Right atrium auricular region (tissue), 2 donors: ENCODE measurements at regions not wholly inside any gene's neighbourhood (a gene's known extent, or its start where the extent isn't known, plus 50 kb on each side); places are given as distances from the start of the nearest gene placed in this dataset.
A peak's percentile ranks its signal among the peaks of the same experiment; 100 is the strongest.

ENCODE experiments used
- DNase-seq: peaks from one replicate; pipeline ENCODE4 v3.0.0-alpha.2; 2019; ENCODE audit warnings: low spot score
- H3K27ac ChIP-seq, 2 donors: fragments of 200-600 bp; sonication (generic); 1 replicate in 1 of 2; 2 replicates in 1 of 2; pipeline ENCODE4 v1.5.1; 2016 to 2019
- H3K27me3 ChIP-seq, 2 donors: fragments of 200-600 bp; sonication (generic); one replicate each; pipeline versions ENCODE4 v1.5.1 to v1.6.0; 2017 to 2019
- H3K36me3 ChIP-seq: fragments of 200-600 bp; sonication (generic); one replicate; pipeline ENCODE4 v1.5.1; 2016
- H3K4me1 ChIP-seq, 2 donors: fragments of 200-600 bp; sonication (generic); one replicate each; pipeline versions ENCODE4 v1.5.1 to v1.6.0; 2017 to 2019
- H3K4me3 ChIP-seq, 2 donors: fragments of 200-600 bp; sonication (generic); 1 replicate in 1 of 2; 2 replicates in 1 of 2; pipeline ENCODE4 v1.5.1; 2017 to 2019; ENCODE audit warnings: mild to moderate bottlenecking in 1 of 2, moderate library complexity in 1 of 2
- H3K9me3 ChIP-seq, 2 donors: fragments of 200-600 bp; sonication (generic); one replicate each; pipeline ENCODE4 v1.5.1; 2019
- CTCF ChIP-seq, 2 donors: fragments of 200-600 bp; sonication (generic); IDR thresholded peaks; one replicate each; pipeline ENCODE4 v1.5.1; 2019; ENCODE audit warnings: antibody characterized with exemption in 2 of 2

GRCh38 chr11:130670200-130670599 is 221.8 kb downstream of the ADAMTS15 start:
- Histone ChIP-seq H3K4me3 (no peak overlapping the region), H3K27me3 (no peaks in the 10 kb centered on the region), H3K4me1 (peaks cover 0 to 27% of the 10 kb centered on the region in 2 donors), H3K27ac (no peak overlapping the region), H3K9me3 (no peaks in the 10 kb centered on the region), H3K36me3 (no peaks in the 10 kb centered on the region)
- no peak for DNase-seq
- no peak for TF ChIP-seq CTCF (IDR thresholded peaks at IDR 0.05)

GRCh38 chr11:130671801-130672700 is 223.6 kb downstream of the ADAMTS15 start:
- peaks cover 0 to 46% of the 10 kb centered on the region in 2 donors for H3K4me1 ChIP-seq
- H3K27ac ChIP-seq: peak overlapping the region; percentile 1 to 51

GRCh38 chr11:130672911-130673310 is 224.5 kb downstream of the ADAMTS15 start:
- H3K27ac ChIP-seq: peak overlapping the region; percentile 24 to 51

More at GRCh38 chr11:130671801-130672700, 223.6 kb downstream of the ADAMTS15 start:
- Histone ChIP-seq H3K36me3 (no peaks in the 10 kb centered on the region), H3K27me3 (no peaks in the 10 kb centered on the region), H3K9me3 (no peaks in the 10 kb centered on the region), H3K4me3 (no peak overlapping the region)
- DNase-seq: peak; percentile 88
- no peak for TF ChIP-seq CTCF (IDR thresholded peaks at IDR 0.05)

GRCh38 chr11:130673698-130674097 is 225.3 kb downstream of the ADAMTS15 start:
- no peaks in the 10 kb centered on the region for H3K27me3 ChIP-seq
- no peak overlapping the region for H3K27ac ChIP-seq
- DNase-seq: no peak
- no peaks in the 10 kb centered on the region for H3K36me3 ChIP-seq
- peaks cover 0 to 2% of the 10 kb centered on the region in 2 donors for H3K9me3 ChIP-seq
- no peak for TF ChIP-seq CTCF (IDR thresholded peaks at IDR 0.05)
- peaks cover 0 to 52% of the 10 kb centered on the region in 2 donors for H3K4me1 ChIP-seq
- H3K4me3 ChIP-seq: no peak overlapping the region

More at GRCh38 chr11:130672911-130673310, 224.5 kb downstream of the ADAMTS15 start:
- Histone ChIP-seq H3K4me3 (no peak overlapping the region), H3K9me3 (no peaks in the 10 kb centered on the region), H3K4me1 (peaks cover 0 to 52% of the 10 kb centered on the region in 2 donors), H3K27me3 (no peaks in the 10 kb centered on the region), H3K36me3 (no peaks in the 10 kb centered on the region)
- no peak for DNase-seq
- no peak for TF ChIP-seq CTCF (IDR thresholded peaks at IDR 0.05)

GRCh38 chr11:130674686-130675308 is 226.4 kb downstream of the ADAMTS15 start:
- no peaks in the 10 kb centered on the region for H3K36me3 ChIP-seq
- H3K27me3 ChIP-seq: no peaks in the 10 kb centered on the region
- no peak overlapping the region for H3K4me3 ChIP-seq
- H3K4me1 ChIP-seq: peaks cover 0 to 52% of the 10 kb centered on the region in 2 donors
- H3K9me3 ChIP-seq: peaks cover 0 to 13% of the 10 kb centered on the region in 2 donors
- peak overlapping the region; percentile 77 to 86 for H3K27ac ChIP-seq
- DNase-seq: no peak
- no peak for TF ChIP-seq CTCF (IDR thresholded peaks at IDR 0.05)
